ENCODE measurements at regions not wholly inside any gene's neighbourhood (a gene's known extent, or its start where the extent isn't known, plus 50 kb on each side); places are given as distances from the start of the nearest gene placed in this dataset.

GRCh38 chr12:84159260-84159659, 753.3 kb downstream of the SLC6A15 start (continued):
- no peak for TF ChIP-seq TAF1 (IDR thresholded peaks at IDR 0.05; ENCODE audit: low read depth, low read length)
- no peak for TF ChIP-seq SP2 (IDR thresholded peaks at IDR 0.05; ENCODE audit: low read length)
- TF ChIP-seq E2F6 (IDR thresholded peaks at IDR 0.05): no peak
- no peak for TF ChIP-seq RNF2 (IDR thresholded peaks at IDR 0.05; ENCODE audit: borderline replicate concordance, low read depth, low read length, missing control alignments, poor library complexity, severe bottlenecking)

Data from H1 (cell line).